ENCODE measurements at regions not wholly inside any gene's neighbourhood (a gene's known extent, or its start where the extent isn't known, plus 50 kb on each side); places are given as distances from the start of the nearest gene placed in this dataset.

DNA sequence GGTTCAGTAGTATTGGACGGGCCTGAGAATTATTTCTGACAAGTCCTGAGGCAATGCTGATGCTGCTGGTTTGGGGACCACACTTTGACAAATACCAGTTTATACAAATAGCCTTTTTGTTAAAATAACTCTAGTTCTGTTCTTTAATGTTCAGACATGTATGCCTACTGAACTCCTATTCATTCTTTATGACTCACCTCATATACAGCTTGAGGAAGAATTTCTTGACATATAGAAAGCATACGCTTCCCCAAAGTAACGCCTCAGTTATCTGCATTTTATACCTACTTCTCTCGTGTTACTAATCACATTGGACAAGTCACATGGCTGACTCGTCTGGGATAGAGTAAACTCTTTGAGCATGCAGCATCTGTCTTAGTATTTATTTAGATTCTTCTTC is 145.4 kb upstream of the GOLIM4 start:
- in situ Hi-C loops (cut with HindIII; ENCODE audit: low pct_ligation_motif_present, low pct_unique_long_range_greater_than_20kb, low sequenced_read_pairs) = no loop called here
- DNase-seq = no peak

DNA sequence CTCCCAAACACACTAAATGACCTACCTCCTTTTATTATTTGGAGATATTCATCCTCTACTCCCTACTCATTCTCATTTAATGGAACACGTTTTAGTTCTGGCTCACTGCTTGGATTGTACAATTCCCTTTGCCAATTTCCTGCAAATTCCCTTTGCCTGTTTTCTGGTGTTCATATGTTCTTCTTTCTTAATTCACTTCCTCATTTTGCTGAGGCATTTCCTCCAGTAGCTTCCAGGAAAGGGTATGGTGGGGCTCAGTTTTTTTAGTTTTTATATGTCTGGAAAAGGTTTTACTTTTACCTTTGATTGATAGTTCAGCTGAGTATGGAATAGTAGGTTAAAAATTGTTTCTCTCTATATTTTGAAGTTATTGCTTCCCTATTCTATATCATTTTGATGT is 143.6 kb upstream of the GOLIM4 start:
- DNase-seq = no peak
- in situ Hi-C loops (cut with HindIII; ENCODE audit: low pct_ligation_motif_present, low pct_unique_long_range_greater_than_20kb, low sequenced_read_pairs) = no loop called here

DNA sequence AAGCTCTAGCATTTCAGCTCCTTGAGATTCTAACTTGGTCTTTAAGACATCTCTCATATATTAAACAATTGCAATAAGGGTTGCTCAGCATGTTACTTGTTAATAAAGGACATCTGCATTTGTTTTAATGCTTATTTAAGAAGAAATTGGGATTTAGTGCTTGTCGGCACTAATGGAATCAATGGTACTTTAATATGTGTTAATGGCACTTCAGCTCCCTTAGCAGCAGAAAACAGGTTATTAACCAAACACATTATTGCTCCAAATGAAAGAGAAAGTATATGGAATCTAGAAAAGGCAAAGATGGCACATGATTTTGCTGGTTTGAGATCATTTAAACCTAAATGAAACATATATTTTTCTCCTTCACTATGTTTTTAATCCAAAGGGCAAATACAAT is 137.3 kb upstream of the GOLIM4 start:
- in situ Hi-C loops (cut with HindIII; ENCODE audit: low pct_ligation_motif_present, low pct_unique_long_range_greater_than_20kb, low sequenced_read_pairs) = no loop called here
- no peak for DNase-seq

DNA sequence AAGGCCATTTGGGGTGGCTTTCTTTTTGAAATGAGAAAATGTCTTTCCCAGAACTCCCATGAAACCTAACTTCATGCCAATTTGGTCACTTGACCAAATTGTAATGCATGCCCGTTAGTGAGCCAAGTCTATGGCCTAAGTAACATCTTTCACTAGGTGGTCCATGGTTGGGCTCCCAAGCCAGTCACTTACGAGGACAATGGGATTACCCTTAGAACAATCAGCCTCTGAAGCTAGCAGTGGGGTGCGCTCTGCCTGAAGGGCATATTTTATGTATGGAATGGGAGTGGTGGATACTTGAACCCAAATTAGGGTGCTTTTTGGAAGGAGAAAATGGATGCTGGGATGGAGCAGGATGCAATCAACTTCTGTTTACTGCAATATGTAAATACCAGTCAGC is 127.4 kb upstream of the GOLIM4 start:
- in situ Hi-C loops (cut with HindIII; ENCODE audit: low pct_ligation_motif_present, low pct_unique_long_range_greater_than_20kb, low sequenced_read_pairs) = no loop called here
- no peak for DNase-seq

DNA sequence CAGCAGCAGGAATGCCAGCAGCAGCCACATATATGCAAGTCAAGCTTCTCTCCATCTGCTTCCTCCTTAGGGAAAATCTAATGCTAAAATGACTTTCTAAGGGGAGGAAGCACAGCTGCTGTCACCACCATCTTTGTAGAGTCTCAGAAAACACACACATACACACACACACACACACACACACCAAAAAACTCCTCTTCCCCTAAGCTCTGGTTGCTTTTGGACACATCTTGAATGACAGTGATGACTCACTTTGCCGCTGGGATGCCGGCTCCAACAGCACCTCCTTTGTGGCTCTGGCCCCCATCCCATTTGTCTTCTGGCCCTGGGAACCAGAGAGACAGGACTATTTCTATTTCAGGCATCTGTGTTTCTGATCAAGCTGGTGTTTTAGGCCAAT is 124.8 kb upstream of the GOLIM4 start:
- in situ Hi-C loops (cut with HindIII; ENCODE audit: low pct_ligation_motif_present, low pct_unique_long_range_greater_than_20kb, low sequenced_read_pairs) = no loop called here
- no peak for DNase-seq

DNA sequence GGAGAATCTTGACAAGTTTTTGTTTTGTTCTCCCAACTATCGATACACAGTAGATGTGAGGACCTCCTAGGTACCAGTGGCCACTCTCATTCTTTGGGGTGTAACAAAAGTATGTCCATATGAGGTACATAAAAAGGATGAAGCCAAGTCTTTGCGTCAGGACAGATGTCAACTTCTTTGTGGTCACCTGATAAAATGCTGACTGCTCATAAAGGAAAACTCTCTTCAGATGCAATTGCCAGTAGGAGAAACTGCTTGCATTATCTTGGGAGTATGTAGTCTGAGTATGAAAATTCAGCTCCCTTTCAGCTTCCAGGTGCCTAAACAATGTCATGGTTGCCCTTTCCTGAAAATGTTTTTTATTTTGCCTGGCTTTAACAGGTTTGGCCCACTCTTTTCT is 123.8 kb upstream of the GOLIM4 start:
- DNase-seq = no peak
- in situ Hi-C loops (cut with HindIII; ENCODE audit: low pct_ligation_motif_present, low pct_unique_long_range_greater_than_20kb, low sequenced_read_pairs) = no loop called here

DNA sequence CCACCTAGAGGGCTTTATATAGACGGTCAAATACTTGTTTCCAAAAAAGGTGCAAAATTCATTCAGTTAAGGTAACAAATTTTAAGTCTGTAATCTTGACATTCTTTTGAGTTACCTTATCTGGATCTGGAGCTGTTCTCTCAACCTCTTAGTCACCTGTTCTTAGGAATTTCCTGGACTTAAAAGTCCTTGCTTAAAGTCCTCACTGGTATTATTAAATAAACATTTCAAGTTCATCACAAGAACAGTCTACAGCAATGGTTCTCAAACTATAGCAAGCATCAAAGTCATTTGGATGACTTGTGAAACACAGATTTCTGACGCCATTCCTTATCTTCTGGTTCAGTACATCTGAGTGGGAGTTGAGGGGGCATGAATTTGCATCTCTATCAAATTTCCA is 122.9 kb upstream of the GOLIM4 start:
- in situ Hi-C loops (cut with HindIII; ENCODE audit: low pct_ligation_motif_present, low pct_unique_long_range_greater_than_20kb, low sequenced_read_pairs) = no loop called here
- no peak for DNase-seq

DNA sequence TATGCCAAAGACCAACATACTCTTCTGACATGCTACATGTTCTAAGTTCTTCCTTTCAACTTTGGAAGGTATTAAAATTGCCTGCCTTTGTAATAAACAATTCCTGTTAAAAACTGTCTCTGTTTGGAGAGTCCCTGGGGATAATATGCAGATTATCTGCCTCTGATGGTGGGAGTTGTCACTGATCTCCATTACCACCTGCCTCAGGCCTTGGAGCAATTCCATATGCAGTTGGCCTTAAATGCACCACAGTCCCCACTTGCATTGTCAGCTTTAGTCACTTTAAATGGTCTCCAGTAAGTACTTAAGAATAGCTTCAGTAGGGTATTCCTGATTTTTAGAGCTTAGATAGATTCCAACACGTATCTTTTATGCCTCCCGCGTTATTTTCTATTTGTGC is 121.1 kb upstream of the GOLIM4 start:
- no peak for DNase-seq
- in situ Hi-C loops (cut with HindIII; ENCODE audit: low pct_ligation_motif_present, low pct_unique_long_range_greater_than_20kb, low sequenced_read_pairs) = no loop called here

DNA sequence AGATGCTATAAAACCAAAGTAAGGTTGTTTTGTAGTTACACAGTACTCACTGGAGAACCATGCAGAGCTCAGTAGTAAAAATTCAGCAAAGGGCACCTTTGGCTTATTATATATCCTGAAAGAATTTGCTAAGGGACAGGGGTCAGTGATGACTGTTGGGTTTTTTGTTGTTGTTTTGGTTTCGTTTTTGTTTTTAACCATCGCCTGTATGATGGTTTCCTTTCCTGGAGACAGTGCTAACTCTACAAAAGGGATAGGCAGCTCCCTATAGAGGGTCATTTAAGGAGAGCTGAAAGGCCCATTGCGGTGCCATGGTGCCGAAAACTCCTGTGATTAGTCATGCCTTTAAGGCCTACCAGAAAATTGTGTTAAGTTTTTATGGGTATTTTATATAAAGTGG is 118.2 kb upstream of the GOLIM4 start:
- DNase-seq = no peak
- in situ Hi-C loops (cut with HindIII; ENCODE audit: low pct_ligation_motif_present, low pct_unique_long_range_greater_than_20kb, low sequenced_read_pairs) = no loop called here

DNA sequence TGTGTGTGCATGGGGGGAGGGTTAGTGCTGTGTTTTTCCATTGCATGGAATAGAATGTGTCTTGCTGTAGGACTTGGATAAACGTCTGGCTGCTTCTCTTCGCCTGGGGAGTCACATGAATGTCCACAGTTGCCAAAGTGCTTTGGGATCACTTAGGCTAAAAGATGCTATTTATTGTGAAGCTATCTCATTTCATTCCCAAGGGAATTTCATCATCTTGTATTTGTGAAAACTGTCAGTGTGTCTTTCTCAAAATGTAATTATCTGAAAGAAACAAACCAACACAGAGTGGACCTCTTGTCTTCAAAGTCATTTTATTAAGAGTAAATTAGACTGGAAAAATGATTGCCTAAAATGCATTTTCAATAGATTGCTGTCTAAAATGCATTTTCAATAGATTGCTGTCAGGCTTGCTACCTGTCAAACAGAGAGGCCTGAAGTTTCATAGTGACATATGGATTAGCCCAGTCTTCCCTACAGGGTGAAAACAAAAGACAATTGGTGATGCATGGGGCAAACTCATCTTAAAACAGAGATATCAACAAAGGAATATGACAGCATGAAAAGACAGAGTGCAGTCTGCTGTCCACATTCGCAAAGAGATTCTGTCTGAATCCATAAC is 117.1 kb upstream of the GOLIM4 start:
- in situ Hi-C loops (cut with HindIII; ENCODE audit: low pct_ligation_motif_present, low pct_unique_long_range_greater_than_20kb, low sequenced_read_pairs) = no loop called here
- no peak for DNase-seq

DNA sequence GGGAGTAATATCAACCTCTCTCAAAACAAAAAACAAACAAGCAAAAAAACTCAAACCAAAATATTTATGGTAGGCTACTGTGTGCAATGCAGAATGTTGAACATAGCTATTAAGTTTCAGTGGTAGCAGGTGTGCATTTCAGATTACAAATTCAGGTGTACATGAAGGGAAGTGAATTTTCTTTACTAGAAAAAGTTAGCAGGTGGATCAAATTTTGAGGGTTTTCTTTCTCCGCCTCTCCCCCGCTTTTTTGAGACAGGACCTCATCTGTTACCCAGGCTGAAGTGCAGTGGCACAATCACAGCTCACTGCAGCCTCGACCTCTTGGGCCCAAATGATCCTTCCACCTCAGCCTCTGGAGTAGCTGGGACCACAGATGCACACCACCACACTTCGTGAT is 109.7 kb upstream of the GOLIM4 start:
- in situ Hi-C loops (cut with HindIII; ENCODE audit: low pct_ligation_motif_present, low pct_unique_long_range_greater_than_20kb, low sequenced_read_pairs) = no loop called here
- no peak for DNase-seq

DNA sequence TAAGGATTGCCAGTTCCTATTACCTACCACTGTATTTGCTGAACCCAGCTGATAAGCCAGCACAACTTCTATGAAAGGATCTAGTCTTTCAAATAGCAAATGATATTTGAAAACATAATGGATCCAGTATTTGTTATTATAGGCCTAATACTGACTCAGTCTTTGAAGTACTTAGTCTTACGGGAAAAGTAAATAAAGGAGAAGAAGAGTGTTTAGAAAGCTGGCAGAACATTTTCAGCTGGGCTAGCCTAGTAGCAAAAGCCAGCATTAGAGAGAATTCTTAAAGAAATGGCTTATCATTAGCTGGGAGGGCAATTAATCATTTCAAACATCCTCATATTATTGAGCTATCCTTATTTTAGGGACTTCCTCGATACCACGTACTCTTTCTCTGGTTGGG is 101.4 kb upstream of the GOLIM4 start:
- DNase-seq = no peak
- in situ Hi-C loops (cut with HindIII; ENCODE audit: low pct_ligation_motif_present, low pct_unique_long_range_greater_than_20kb, low sequenced_read_pairs) = no loop called here

DNA sequence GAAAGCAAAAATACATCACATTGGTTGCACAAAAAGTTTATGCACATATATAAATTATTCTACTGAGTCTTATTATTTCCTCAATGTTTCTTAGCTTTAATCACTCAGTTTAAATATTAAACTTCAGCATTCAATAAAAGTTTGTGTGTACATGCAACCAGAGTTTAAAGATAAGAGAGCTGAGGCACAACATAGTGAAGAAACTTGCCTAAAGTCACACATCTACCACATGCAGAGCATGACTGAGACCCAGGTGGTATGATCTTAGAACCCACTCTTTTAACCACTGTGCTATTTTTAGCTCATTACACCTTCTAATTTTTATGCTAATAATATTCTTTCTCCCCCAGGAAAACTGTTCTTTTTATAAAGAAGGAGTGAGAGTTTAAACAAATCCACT is 96.1 kb upstream of the GOLIM4 start:
- in situ Hi-C loops (cut with HindIII; ENCODE audit: low pct_ligation_motif_present, low pct_unique_long_range_greater_than_20kb, low sequenced_read_pairs) = no loop called here
- DNase-seq = no peak

DNA sequence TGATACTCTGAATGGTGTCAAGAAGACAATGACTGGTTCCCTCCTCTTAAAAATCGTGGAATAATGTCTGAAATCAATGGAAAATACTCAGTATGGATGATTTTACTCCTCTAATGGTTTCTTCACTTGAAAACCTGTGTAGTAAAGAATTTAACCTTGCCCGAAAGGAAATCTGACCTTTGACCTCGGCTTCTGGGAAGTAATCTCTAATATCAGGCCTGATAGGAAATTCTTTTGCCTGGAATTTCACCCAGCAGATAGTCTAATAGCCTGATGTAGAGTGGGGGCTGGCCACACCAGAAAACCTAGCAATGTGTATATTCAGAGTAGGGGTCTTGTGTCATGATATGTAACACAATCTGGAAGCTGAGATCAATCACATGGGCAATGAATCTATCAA is 91.5 kb upstream of the GOLIM4 start:
- in situ Hi-C loops (cut with HindIII; ENCODE audit: low pct_ligation_motif_present, low pct_unique_long_range_greater_than_20kb, low sequenced_read_pairs) = no loop called here
- no peak for DNase-seq

DNA sequence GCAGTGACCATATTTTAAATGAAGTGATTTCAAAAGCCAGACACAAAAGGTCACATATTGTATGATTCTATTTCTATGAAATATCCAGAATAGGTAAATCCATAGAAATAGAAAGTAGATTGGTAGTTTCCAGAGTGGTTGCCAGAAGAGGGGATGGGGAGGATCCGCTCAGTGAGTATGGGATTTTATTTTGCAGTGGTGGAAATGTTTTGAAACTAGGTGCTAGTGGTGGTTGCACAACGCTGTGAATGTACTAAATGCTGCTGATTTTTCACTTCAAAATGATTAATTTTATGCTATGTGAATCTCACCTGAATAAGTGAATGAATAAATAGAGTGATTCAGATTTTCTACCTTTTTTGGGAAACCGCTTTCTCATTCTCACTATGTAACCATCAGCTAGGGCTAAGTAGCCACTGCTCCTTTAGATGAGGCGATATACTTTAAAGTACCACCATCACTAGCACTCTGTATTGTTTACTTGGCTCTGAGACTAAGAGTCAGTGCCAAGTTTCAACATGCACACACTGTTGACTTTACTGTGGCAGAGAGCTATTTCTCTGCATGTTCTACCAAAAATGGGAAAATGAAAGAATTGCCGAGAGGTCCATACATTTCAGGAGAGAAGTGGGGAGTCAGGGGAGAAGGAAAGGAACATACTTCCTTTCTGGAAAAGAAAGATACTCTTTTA is 90.7 kb upstream of the GOLIM4 start:
- no peak for DNase-seq
- in situ Hi-C loops (cut with HindIII; ENCODE audit: low pct_ligation_motif_present, low pct_unique_long_range_greater_than_20kb, low sequenced_read_pairs) = no loop called here

DNA sequence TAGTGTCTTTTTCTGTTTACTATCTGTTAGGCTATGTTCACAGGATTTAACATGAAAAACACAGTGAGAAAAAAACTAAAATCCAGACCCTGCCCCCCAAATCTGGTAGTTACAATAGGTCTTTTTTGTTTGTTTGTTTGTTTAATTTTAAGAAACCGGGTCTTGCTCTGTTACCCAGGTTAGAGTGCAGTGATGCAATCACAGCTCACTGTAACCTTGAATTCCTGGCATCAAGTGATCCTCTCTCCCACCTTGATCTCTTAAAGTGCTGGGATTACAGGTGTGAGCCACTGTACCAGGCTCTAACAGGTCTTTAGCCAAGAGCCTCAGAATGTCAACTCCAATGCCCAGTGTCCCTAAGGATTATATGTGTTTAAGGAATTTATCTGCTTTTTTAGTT is 88.0 kb upstream of the GOLIM4 start:
- DNase-seq = no peak

DNA sequence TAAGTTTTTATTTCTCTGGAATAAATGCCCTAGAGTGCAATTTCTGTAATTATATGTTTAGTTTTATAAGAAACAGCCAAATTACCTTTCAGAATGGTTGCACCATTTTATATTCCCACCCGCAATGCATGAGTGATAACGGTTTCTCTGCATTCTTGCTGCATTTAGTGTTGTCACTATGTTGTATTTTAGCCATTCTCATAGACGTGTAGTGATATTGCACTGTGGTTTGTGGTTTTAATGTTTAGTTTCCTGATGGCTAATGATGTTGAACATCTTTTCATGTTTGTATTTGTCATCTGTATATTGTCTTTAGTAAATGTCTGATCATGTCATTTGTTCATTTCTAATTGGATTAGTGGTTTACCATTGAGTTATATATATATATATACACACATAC is 73.0 kb upstream of the GOLIM4 start:
- in situ Hi-C loops (cut with HindIII; ENCODE audit: low pct_ligation_motif_present, low pct_unique_long_range_greater_than_20kb, low sequenced_read_pairs) = no loop called here
- no peak for DNase-seq

More for the DNA sequence above, 88.0 kb upstream of the GOLIM4 start:
- in situ Hi-C loops (cut with HindIII; ENCODE audit: low pct_ligation_motif_present, low pct_unique_long_range_greater_than_20kb, low sequenced_read_pairs) = no loop called here

DNA sequence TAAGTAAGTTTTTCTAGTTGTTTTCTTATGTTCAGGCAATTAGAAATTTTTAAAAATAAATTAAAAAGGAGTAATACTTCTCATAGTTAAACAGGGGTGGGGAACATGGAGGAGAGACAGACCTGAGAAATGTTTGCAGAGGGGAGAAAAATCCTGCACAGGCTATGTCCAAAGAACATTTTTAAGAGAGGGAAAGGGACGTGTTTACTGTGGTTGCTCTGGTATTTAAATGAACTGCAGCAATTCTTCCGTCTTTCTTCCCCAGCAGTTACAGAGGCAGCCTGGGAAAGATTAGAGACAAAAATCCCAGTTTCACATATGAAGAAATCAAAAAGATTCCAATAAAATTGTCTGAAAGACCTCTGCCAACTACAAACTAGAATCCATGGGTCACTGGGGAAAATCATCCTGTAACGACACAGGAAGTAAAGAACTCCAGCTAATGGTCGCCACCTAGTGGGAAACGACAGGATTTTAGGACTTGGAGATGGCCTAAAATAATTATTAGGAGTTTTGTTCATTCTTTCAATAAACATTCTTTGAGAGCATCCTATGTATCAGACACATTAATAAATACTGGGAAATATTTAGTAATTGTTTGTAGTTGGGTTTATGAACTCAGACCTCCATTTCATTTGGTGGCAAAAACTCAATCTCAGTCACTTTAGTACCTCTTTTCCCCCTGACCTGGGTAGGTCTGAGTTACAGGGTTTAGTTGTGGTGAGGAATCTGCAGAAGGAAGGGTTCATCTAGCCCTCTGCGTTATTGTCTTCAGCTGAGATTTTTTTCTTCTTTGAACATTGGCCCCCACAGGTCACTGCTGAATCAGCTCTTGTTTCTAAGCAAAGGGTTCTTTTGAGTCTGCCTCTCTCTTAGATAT is 69.9 kb upstream of the GOLIM4 start:
- peak; percentile 62 for DNase-seq
- in situ Hi-C loops (cut with HindIII; ENCODE audit: low pct_ligation_motif_present, low pct_unique_long_range_greater_than_20kb, low sequenced_read_pairs) = no loop called here

DNA sequence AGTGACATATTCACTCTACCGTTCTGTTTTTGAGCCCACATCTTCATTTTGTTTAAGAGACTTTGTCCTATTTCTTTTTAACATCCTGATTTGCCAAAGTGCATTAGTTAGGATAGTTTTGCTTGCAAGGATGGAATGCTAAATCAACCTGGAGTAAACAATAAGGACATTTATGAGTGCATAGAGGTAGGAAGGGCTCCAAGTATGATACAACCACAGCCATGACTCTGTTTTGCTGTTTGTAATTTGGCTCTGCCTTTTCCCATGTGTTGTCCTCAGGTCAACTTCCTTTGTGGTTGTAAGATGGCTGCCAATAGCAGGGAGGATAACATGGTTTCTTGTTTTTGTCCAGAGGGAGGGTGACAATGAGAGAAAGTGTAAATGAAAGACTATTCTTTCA is 66.4 kb upstream of the GOLIM4 start:
- in situ Hi-C loops (cut with HindIII; ENCODE audit: low pct_ligation_motif_present, low pct_unique_long_range_greater_than_20kb, low sequenced_read_pairs) = no loop called here
- no peak for DNase-seq

DNA sequence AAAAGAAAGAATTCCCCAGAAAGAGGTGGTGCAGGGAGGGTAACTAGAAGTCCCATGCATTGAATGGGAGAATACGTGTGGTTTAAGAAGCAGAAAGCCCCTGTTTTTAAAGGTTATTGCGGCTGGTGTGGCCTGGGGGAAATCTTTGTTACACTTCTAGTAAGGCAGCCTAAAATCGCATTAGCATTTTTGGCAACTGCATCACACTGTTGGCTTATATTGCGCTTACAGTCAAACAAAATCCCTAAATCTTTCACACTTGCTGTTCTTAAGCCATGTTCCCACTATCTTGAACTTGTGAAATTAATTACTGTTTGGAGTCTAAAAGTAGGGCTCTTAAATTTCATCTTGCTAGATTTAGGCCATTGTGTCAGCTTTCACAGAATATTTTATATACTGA is 66.0 kb upstream of the GOLIM4 start:
- in situ Hi-C loops (cut with HindIII; ENCODE audit: low pct_ligation_motif_present, low pct_unique_long_range_greater_than_20kb, low sequenced_read_pairs) = no loop called here
- DNase-seq = no peak

Measured in ACHN (cell line).